ENCODE measurements at regions not wholly inside any gene's neighbourhood (a gene's known extent, or its start where the extent isn't known, plus 50 kb on each side); places are given as distances from the start of the nearest gene placed in this dataset.

GRCh38 chr1:55337801-55338447 is 122.8 kb upstream of the USP24 start:
- Histone ChIP-seq H2BK15ac (ENCODE audit: low read length) (no peak overlapping the region), H3K36me3 (ENCODE audit: control insufficient read depth in 2 of 4, insufficient read depth in 4 of 4, low read length in 3 of 4) (no peaks in the 10 kb centered on the region; a peak in 1 of 8 replicates), H2BK12ac (ENCODE audit: low read depth, low read length) (no peak overlapping the region), H3K23ac (ENCODE audit: insufficient read length) (no peak overlapping the region), H2BK120ac (replicated peaks; ENCODE audit: low read depth, low read length) (no peak overlapping the region), H3K56ac (replicated peaks; ENCODE audit: insufficient read length, low read depth, low read length) (no peak overlapping the region), H3K27ac (ENCODE audit: low read depth, low read length) (no peak overlapping the region), H3K4me3 (ENCODE audit: extremely low read depth in 1 of 4, insufficient read depth in 2 of 4, low read depth in 3 of 4, low read length in 4 of 4) (no peak overlapping the region), H4K5ac (ENCODE audit: insufficient read length, low read depth, low read length) (no peak overlapping the region), H4K20me1 (replicated peaks in 1 of 2; ENCODE audit: control insufficient read depth in 1 of 2, insufficient read depth in 2 of 2, low read length in 2 of 2) (no peaks in the 10 kb centered on the region), H3K27me3 (replicated peaks in 1 of 4; ENCODE audit: control insufficient read depth in 3 of 4, extremely low read depth in 1 of 4, insufficient read depth in 3 of 4, low read length in 3 of 4) (no peaks in the 10 kb centered on the region), H3K4ac (replicated peaks; ENCODE audit: insufficient read length, low read depth, low read length) (no peak overlapping the region), H2BK5ac (ENCODE audit: low read depth, low read length) (no peak overlapping the region), H3K9ac (replicated peaks in 1 of 4; ENCODE audit: extremely low read depth in 1 of 4, low read depth in 3 of 4, low read length in 3 of 4) (no peak overlapping the region), H3K4me1 (replicated peaks in 1 of 4; ENCODE audit: control insufficient read depth in 3 of 4, insufficient read depth in 4 of 4, low read length in 3 of 4) (no peaks in the 10 kb centered on the region; a peak in 1 of 7 replicates), H4K91ac (replicated peaks; ENCODE audit: insufficient read length, low read length) (no peak overlapping the region), H3K79me1 (ENCODE audit: low read depth, low read length) (no peaks in the 10 kb centered on the region), H3K4me2 (ENCODE audit: insufficient read depth in 1 of 2, low read depth in 2 of 2, low read length in 2 of 2) (no peak overlapping the region), H3K14ac (ENCODE audit: insufficient read length) (no peak overlapping the region), H3K9me3 (ENCODE audit: insufficient read depth in 2 of 2, low read depth in 1 of 2, low read length in 1 of 2) (peaks cover 0 to 6% of the 10 kb centered on the region in 2 experiments; a peak in 1 of 4 replicates), H2BK20ac (ENCODE audit: low read length) (no peak overlapping the region), H2AFZ (ENCODE audit: low read length) (no peak overlapping the region), H3K18ac (ENCODE audit: extremely low read depth, low read length) (no peak overlapping the region), H4K8ac (ENCODE audit: extremely low read depth, insufficient read depth, low read length) (no peak overlapping the region), H3K23me2 (ENCODE audit: low read depth, low read length) (no peaks in the 10 kb centered on the region), H2AK5ac (ENCODE audit: low read depth, low read length) (no peak overlapping the region), H3K79me2 (ENCODE audit: control insufficient read depth in 1 of 2, insufficient read depth in 2 of 2, low read length in 2 of 2) (no peaks in the 10 kb centered on the region)
- WGBS, 2 experiments (ENCODE audit: extremely low coverage in 1 of 2, insufficient coverage in 1 of 2, insufficient read length in 1 of 2, insufficient replicate concordance in 2 of 2, low coverage in 1 of 2, low lambda C conversion rate in 2 of 2, missing lambda C conversion rate in 1 of 2): 43% methylated on average over 5 of the region's 5 CpGs; no CpG with 5 or more reads in 1 of the 2 experiments
- FAIRE-seq (peak; percentile 89), DNase-seq (ENCODE audit: low read depth in 1 of 2, low spot score in 2 of 2) (peak in 1 of 2 experiments; percentile 7)
- ChIA-PET CTCF (ENCODE audit: partially characterized antibody) (interaction anchor here (0.6 to 3.3 kb wide), 20 partner anchors 10 to 194 kb away, joined by 3 to 45 read pairs (median 6); no protein-coding TSS in a partner anchor), POLR2A (ENCODE audit: partially characterized antibody) (no interaction called here)
- TF ChIP-seq RAD21 (IDR thresholded peaks at IDR 0.05 in 1 of 2, conservative IDR thresholded peaks at IDR 0.05 in 1 of 2; ENCODE audit: low read depth in 2 of 2, low read length in 2 of 2) (peak; percentile 83 to 88), CHD1 (IDR thresholded peaks at IDR 0.05; ENCODE audit: low read depth, low read length) (no peak), CTCF (IDR thresholded peaks at IDR 0.05; ENCODE audit: control extremely low read depth in 1 of 3, insufficient read depth in 1 of 3, low read depth in 1 of 3, low read length in 3 of 3) (peak in 2 of 3 experiments; percentile 68 to 78; a peak in 3 of 4 replicates)
